ENCODE measurements at regions not wholly inside any gene's neighbourhood (a gene's known extent, or its start where the extent isn't known, plus 50 kb on each side); places are given as distances from the start of the nearest gene placed in this dataset.

- DNase-seq, result no peak
- in situ Hi-C loops (cut with HindIII; ENCODE audit: low pct_ligation_motif_present, low pct_unique_long_range_greater_than_20kb, low sequenced_read_pairs), result no loop called here
Observed at GRCh38 chr15:35596285-35596684, 50.3 kb upstream of the DPH6 start.

- in situ Hi-C loops (cut with HindIII; ENCODE audit: low pct_ligation_motif_present, low pct_unique_long_range_greater_than_20kb, low sequenced_read_pairs), result no loop called here
Observed at GRCh38 chr15:35602836-35603235, 56.9 kb upstream of the DPH6 start.

GRCh38 chr15:35603301-35603700 lies 57.3 kb upstream of the DPH6 start:
- in situ Hi-C loops (cut with HindIII; ENCODE audit: low pct_ligation_motif_present, low pct_unique_long_range_greater_than_20kb, low sequenced_read_pairs), result no loop called here

More at GRCh38 chr15:35602836-35603235, 56.9 kb upstream of the DPH6 start:
- DNase-seq, result no peak

GRCh38 chr15:35603856-35604255 lies 57.9 kb upstream of the DPH6 start:
- no peak for DNase-seq
- in situ Hi-C loops (cut with HindIII; ENCODE audit: low pct_ligation_motif_present, low pct_unique_long_range_greater_than_20kb, low sequenced_read_pairs), result no loop called here

More at GRCh38 chr15:35603301-35603700, 57.3 kb upstream of the DPH6 start:
- no peak for DNase-seq

DNA sequence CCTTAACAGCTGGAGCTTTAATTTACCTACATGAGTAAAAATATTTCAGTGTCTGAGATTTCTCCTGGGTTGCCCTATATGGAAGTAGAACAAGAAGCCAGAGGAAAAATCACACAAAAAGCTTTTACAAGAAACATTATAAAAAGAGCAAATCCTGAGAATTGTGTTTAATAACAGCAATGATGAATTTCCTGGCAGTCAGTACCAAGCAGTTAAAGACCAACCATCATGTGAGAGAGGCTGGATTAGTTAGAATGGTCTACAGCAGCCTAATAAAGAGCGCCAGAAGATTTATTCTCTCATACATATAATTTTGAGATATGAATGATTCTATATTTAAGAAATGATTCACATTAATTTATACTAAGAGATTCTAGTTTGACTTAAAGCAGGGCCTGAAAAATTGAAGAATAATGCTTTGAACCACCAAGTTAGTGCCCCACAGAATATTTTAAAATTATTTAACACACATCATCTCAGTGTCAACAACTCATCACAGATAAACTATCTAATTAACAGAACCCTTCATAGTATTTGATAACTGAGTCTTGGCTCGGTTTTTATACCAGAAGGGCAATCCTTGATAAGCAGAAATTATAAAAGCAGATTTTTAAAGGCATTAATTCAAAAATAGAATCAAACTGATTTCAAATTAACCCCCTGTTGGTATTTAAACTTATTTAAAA lies 59.9 kb upstream of the DPH6 start:
- in situ Hi-C loops (cut with HindIII; ENCODE audit: low pct_ligation_motif_present, low pct_unique_long_range_greater_than_20kb, low sequenced_read_pairs), result no loop called here
- no peak for DNase-seq

DNA sequence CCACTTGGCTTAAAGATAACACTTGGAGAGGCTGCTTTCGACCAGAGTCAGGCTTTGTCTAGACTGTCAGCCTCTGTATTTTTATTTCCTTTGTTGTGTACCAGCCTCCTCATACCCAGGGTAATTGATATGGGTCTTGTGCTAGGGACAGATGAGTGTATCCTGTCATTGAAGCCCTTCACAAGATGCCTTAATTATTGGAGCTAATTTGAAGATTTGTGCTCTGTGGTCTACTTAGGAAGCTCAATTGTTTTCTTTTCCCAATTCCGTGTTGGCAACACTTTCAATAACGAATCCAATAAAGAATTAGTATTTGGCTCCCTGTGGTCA lies 60.5 kb upstream of the DPH6 start:
- in situ Hi-C loops (cut with HindIII; ENCODE audit: low pct_ligation_motif_present, low pct_unique_long_range_greater_than_20kb, low sequenced_read_pairs), result no loop called here
- DNase-seq, result no peak

- in situ Hi-C loops (cut with HindIII; ENCODE audit: low pct_ligation_motif_present, low pct_unique_long_range_greater_than_20kb, low sequenced_read_pairs), result no loop called here
- no peak for DNase-seq
Observed at GRCh38 chr15:35616498-35617271, 70.7 kb upstream of the DPH6 start.

DNA sequence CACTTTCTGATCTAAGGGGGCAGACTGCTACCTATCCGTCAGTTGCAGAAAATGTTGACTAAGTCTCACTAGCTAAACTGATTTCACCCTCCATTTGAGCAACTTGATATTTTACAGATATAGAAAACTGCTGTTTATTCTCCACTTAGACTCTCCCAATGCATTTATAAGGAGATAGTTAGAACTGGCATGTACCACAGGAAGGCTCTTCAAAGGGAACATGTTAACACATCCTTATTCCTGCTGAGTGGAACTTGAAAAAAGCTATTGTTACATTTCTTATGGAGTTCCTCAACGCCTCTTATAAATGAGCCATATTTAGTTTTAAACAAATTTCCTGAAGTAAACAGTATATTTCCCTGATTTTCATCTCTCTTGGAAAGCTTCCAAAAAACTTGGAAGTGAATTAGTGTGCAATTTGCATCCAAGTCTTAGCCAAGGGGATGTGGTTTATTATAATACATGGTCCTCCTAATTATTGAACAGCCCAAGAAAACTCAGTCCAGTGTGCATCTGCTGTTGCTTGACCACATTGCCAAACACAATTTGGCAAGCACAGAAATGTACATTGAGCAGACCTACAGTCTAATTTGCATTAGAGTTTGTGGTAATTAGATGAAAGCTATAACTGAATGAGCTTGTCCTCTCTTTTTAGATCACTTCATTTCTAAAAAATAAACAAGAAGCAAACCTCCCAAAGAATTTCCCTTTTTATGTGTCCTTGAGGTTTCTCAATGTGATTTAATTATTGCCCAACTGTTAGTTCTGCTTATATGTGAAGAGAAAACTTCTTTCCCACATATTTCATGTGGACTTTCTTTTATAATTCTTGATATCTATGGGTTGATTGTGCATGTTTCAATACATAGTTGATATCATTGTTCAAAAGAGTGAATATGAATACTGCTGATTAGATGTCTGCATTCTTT lies 72.6 kb upstream of the DPH6 start:
- DNase-seq, result no peak
- in situ Hi-C loops (cut with HindIII; ENCODE audit: low pct_ligation_motif_present, low pct_unique_long_range_greater_than_20kb, low sequenced_read_pairs), result no loop called here

DNA sequence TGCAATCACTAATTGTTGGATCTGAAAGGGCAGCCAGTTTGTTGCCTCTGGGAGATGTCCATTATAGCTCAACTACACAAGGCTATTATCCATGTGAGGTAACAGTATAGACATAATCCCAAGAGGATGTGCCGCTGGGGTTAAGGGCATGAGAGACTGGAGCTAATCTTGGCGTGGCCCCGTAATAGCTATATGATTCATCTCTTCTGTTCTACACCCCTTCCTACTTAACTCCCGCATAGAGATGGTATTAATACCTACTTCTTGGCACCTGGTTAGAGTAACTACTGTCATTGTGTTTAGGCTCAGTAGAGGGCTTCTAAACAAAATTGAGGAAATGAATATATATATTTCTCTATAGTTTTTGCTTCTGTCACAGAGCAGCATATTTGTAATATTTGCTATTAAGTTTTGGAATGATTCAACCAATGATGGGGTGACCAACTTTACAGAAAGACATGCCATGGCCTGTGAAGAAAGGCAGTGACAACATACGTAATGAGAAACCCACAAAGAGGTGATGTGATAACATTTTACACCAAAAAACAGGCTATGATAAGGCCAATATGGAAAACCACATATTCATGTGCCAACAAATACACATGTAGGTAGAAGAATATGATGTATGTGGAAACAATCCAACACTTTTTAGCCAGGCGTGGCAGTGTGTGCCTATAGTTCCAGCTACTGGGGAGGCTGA lies 76.8 kb upstream of the DPH6 start:
- DNase-seq, result no peak
- in situ Hi-C loops (cut with HindIII; ENCODE audit: low pct_ligation_motif_present, low pct_unique_long_range_greater_than_20kb, low sequenced_read_pairs), result no loop called here

GRCh38 chr15:35624881-35625280 lies 78.9 kb upstream of the DPH6 start:
- in situ Hi-C loops (cut with HindIII; ENCODE audit: low pct_ligation_motif_present, low pct_unique_long_range_greater_than_20kb, low sequenced_read_pairs), result no loop called here
- peak; percentile 57 for DNase-seq

DNA sequence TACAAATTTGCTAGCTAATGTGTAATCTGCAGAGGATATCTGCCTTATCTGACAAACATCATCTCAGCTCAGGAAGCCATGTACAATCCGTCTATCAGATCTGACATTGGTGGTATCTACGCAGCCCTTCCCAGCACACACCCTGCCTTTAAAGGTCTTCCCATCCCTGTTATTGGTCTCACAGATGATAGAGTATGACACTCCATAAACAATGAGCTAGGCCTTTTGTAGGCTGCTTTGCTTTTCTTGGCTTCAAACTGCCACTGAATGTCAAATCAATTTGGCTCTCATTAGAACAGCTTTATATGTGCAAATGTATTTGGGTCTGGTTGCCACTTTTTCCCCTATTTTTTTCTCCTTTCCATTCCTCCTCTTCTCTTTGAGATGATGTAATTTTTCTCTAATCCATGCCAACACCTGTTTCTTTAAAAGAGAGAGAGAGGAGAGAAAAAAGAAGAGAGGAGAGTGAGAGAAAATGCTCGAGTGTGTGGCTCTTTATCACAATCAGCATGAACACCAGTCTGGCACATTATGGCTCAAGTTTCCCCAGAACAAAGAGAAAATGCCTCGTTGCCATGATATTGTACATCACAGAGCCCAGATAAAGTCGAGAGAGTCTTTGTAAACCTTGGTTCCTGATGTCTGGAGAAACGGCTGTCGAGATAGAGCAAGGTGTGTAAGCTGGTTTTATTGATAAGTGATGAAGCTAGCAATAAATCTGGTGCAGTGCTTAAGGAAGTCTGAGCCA lies 80.8 kb upstream of the DPH6 start:
- in situ Hi-C loops (cut with HindIII; ENCODE audit: low pct_ligation_motif_present, low pct_unique_long_range_greater_than_20kb, low sequenced_read_pairs), result no loop called here
- no peak for DNase-seq

DNA sequence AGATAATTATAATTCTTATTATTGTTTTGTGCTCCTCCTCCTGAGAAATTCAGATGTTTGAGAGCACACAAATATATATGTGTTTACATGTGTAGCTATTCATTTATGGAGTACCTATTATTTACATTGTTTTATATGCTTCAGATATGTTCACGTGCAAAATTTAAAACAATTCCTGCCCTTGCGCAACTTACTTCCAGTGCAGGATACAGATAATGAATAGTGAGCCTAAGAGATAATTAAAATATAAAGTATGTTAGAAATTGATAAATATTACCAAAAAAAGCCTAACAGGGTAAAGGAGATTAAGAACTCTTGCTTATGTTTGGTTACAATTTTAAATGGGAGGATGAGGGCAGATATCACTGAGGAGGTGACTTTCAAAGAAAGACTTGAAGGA lies 81.7 kb upstream of the DPH6 start:
- DNase-seq, result no peak
- in situ Hi-C loops (cut with HindIII; ENCODE audit: low pct_ligation_motif_present, low pct_unique_long_range_greater_than_20kb, low sequenced_read_pairs), result no loop called here

GRCh38 chr15:35629766-35630165 lies 83.8 kb upstream of the DPH6 start:
- in situ Hi-C loops (cut with HindIII; ENCODE audit: low pct_ligation_motif_present, low pct_unique_long_range_greater_than_20kb, low sequenced_read_pairs), result no loop called here
- DNase-seq, result no peak

DNA sequence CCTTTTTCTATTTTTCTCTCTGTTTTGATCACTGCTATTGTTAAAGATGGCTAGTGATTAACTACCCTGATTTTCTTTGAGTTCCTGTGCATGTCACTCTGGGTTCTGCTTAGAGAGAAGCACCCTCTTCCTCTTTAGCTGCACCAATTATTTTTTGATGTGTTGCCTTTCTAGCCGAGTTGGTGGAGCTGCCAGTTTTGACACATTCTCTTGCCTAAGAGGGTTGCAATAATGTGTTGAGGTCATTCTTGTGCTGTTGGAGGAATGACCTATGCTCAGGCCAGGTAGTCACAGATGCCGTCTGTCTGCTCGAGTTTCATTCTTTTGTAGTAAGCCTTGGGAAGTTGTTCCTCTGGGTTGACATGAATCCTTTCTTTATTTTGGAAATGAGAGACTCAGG lies 84.6 kb upstream of the DPH6 start:
- no peak for DNase-seq

DNA sequence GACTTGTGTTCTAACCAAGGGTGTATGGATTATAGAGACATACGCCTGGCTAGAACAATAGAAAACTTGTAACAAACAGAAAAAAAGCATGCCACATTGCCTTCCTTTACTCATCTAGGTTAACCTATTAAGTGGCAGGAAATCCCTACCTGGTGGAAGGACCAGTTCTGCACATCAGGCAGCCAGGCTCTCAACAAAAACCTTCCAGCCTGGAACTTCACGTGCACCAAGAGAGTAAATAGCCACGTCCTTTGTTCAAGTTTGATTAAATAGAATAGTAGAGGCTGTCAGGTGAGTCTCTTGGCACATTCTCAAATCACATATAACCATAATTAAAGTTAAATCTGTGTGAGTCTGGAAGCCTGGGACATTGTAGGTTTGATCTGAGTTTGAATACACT lies 85.0 kb upstream of the DPH6 start:
- no peak for DNase-seq
- in situ Hi-C loops (cut with HindIII; ENCODE audit: low pct_ligation_motif_present, low pct_unique_long_range_greater_than_20kb, low sequenced_read_pairs), result no loop called here

More for the DNA sequence above, 84.6 kb upstream of the DPH6 start:
- in situ Hi-C loops (cut with HindIII; ENCODE audit: low pct_ligation_motif_present, low pct_unique_long_range_greater_than_20kb, low sequenced_read_pairs), result no loop called here

GRCh38 chr15:35633677-35634076 lies 87.7 kb upstream of the DPH6 start:
- in situ Hi-C loops (cut with HindIII; ENCODE audit: low pct_ligation_motif_present, low pct_unique_long_range_greater_than_20kb, low sequenced_read_pairs), result no loop called here

GRCh38 chr15:35646790-35647189 lies 100.8 kb upstream of the DPH6 start:
- DNase-seq, result no peak
- in situ Hi-C loops (cut with HindIII; ENCODE audit: low pct_ligation_motif_present, low pct_unique_long_range_greater_than_20kb, low sequenced_read_pairs), result no loop called here

More at GRCh38 chr15:35633677-35634076, 87.7 kb upstream of the DPH6 start:
- no peak for DNase-seq

DNA sequence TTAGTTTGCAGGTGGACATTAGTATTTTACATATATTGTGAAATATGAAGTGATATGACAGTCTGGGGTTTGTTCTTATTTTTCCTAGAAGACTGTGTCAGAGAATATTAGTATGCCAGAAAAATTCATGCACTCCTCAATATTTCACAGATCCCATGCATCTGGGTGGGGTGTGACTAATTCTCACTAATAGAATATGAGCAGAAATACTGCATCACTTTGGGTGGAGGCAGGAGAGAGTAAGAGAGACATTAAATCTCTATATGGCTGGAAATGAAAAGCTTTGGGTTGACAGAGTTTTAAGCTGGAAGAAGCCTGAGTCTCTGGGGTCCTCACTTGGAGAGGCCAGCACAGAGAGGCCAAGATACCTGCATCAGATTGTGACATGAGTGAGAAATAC lies 101.3 kb upstream of the DPH6 start:
- in situ Hi-C loops (cut with HindIII; ENCODE audit: low pct_ligation_motif_present, low pct_unique_long_range_greater_than_20kb, low sequenced_read_pairs), result no loop called here
- DNase-seq, result no peak

Measured in ACHN (cell line).